MM.1S (cell line): ENCODE measurements at regions not wholly inside any gene's neighbourhood (a gene's known extent, or its start where the extent isn't known, plus 50 kb on each side); places are given as distances from the start of the nearest gene placed in this dataset.

ENCODE experiments used
- DNase-seq: peaks from one replicate; pipeline ENCODE4 v3.0.0-alpha.2; 2015
- H2AFZ ChIP-seq: fragments of 300-600 bp; sonication (generic); 2 replicates; pipeline ENCODE4 v1.6.0; 2016; ENCODE audit warnings: antibody characterized with exemption, low read length
- H3F3A ChIP-seq: fragments of 300-600 bp; sonication (generic); 2 replicates; pipeline ENCODE4 v1.6.1; 2016; ENCODE audit warnings: mild to moderate bottlenecking, antibody characterized with exemption, low read length, moderate library complexity, mixed read lengths; ENCODE audit not compliant: insufficient read depth
- H3K27ac ChIP-seq: fragments of 300-600 bp; sonication (generic); 2 replicates; pipeline ENCODE4 v1.5.1; 2016; ENCODE audit warnings: mild to moderate bottlenecking, low read length
- H3K27me3 ChIP-seq: fragments of 300-600 bp; sonication (generic); replicated peaks from 2 replicates; pipeline ENCODE4 v1.6.0; 2016; ENCODE audit warnings: low read length; ENCODE audit not compliant: insufficient read depth
- H3K36me3 ChIP-seq: fragments of 300-600 bp; sonication (generic); replicated peaks from 2 replicates; pipeline ENCODE4 v1.6.1; 2016; ENCODE audit warnings: mild to moderate bottlenecking, low read length, mixed read lengths; ENCODE audit not compliant: insufficient read depth
- H3K4me1 ChIP-seq: fragments of 300-600 bp; sonication (generic); 2 replicates; pipeline ENCODE4 v1.6.1; 2016; ENCODE audit warnings: low read length, mixed read lengths
- H3K4me2 ChIP-seq: fragments of 300-600 bp; sonication (generic); 2 replicates; pipeline ENCODE4 v1.6.0; 2016; ENCODE audit warnings: low read depth, low read length
- H3K4me3 ChIP-seq: fragments of 300-600 bp; sonication (generic); 2 replicates; pipeline ENCODE4 v1.5.1; 2016; ENCODE audit warnings: low read length, mixed read lengths
- H3K79me2 ChIP-seq: fragments of 300-600 bp; sonication (generic); 2 replicates; pipeline ENCODE4 v1.6.1; 2016; ENCODE audit warnings: mixed run types, low read length, mixed read lengths
- H3K9ac ChIP-seq: fragments of 300-600 bp; sonication (generic); 2 replicates; pipeline ENCODE4 v1.6.1; 2016; ENCODE audit warnings: low read length, mixed read lengths
- H3K9me2 ChIP-seq: fragments of 300-600 bp; sonication (generic); replicated peaks from 2 replicates; pipeline ENCODE4 v1.6.1; 2016; ENCODE audit warnings: mild to moderate bottlenecking, low read length, mixed read lengths; ENCODE audit not compliant: insufficient read depth
- H3K9me3 ChIP-seq: fragments of 300-600 bp; sonication (generic); replicated peaks from 2 replicates; pipeline ENCODE4 v1.6.1; 2016; ENCODE audit warnings: mild to moderate bottlenecking, low read length, mixed read lengths; ENCODE audit not compliant: insufficient read depth
- H4K20me1 ChIP-seq: fragments of 300-600 bp; sonication (generic); 2 replicates; pipeline ENCODE4 v1.6.1; 2016; ENCODE audit warnings: mild to moderate bottlenecking, low read length, moderate library complexity, mixed read lengths; ENCODE audit not compliant: insufficient read depth
- CTCF ChIP-seq: fragments of 300-600 bp; sonication (generic); IDR thresholded peaks from 2 replicates; pipeline ENCODE4 v1.5.1; 2016; ENCODE audit warnings: antibody characterized with exemption, low read length, mixed read lengths
- EZH2 ChIP-seq: fragments of 300-600 bp; sonication (generic); optimal IDR thresholded peaks from 2 replicates; pipeline ENCODE3; 2017; ENCODE audit warnings: low read depth, mild to moderate bottlenecking, antibody characterized with exemption, low read length, mixed read lengths
- EZH2phosphoT487 ChIP-seq: fragments of 300-600 bp; sonication (generic); IDR thresholded peaks from 2 replicates; pipeline ENCODE4 v1.6.1; 2018; ENCODE audit warnings: antibody characterized with exemption, low read length

DNA sequence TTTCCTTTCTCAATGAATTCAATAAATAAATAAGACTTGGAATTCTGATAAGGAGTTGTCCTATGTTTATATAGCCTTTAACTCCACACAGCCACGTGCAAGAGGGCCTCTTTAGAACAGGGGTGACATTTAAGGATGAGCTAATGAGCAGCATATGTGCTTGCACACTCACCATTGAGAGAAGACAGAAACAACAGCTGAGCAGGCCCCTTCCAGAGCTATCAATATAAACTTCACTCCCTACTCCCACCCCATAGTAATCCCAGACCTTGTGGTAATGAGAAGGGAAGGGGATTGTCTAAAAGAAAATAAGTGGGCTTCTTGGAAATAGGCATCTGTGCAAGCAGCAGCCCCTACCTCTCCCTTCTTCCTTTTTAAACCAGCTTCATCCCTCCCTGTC is 176.0 kb downstream of the SEC16B start:
- Histone ChIP-seq H3F3A (peaks cover 9% of the 10 kb centered on the region), H3K4me1 (peaks cover 32% of the 10 kb centered on the region), H3K4me3 (no peak overlapping the region), H3K36me3 (no peaks in the 10 kb centered on the region), H3K27me3 (no peaks in the 10 kb centered on the region), H3K9me3 (no peaks in the 10 kb centered on the region), H3K9me2 (no peaks in the 10 kb centered on the region), H3K27ac (no peak overlapping the region), H3K9ac (no peak overlapping the region), H2AFZ (no peak overlapping the region), H3K79me2 (no peaks in the 10 kb centered on the region), H4K20me1 (no peaks in the 10 kb centered on the region), H3K4me2 (no peak overlapping the region)
- no peak for DNase-seq
- TF ChIP-seq EZH2phosphoT487, result no peak
- no peak for TF ChIP-seq EZH2
- TF ChIP-seq CTCF, result no peak

- no peaks in the 10 kb centered on the region for H3K36me3 ChIP-seq
- no peaks in the 10 kb centered on the region for H3F3A ChIP-seq
- peaks cover 8% of the 10 kb centered on the region for H3K4me1 ChIP-seq
- no peak for TF ChIP-seq CTCF
- no peak for TF ChIP-seq EZH2phosphoT487
- H2AFZ ChIP-seq, result no peak overlapping the region
- no peak overlapping the region for H3K4me3 ChIP-seq
- H3K79me2 ChIP-seq, result no peaks in the 10 kb centered on the region
- peak; percentile 15 for DNase-seq
- H3K4me2 ChIP-seq, result no peak overlapping the region
- H3K9me3 ChIP-seq, result no peaks in the 10 kb centered on the region
- no peaks in the 10 kb centered on the region for H3K9me2 ChIP-seq
- no peak overlapping the region for H3K9ac ChIP-seq
- H4K20me1 ChIP-seq, result no peaks in the 10 kb centered on the region
- H3K27ac ChIP-seq, result no peak overlapping the region
- no peaks in the 10 kb centered on the region for H3K27me3 ChIP-seq
Measured at GRCh38 chr1:177790566-177790965, 179.3 kb downstream of the SEC16B start.

DNA sequence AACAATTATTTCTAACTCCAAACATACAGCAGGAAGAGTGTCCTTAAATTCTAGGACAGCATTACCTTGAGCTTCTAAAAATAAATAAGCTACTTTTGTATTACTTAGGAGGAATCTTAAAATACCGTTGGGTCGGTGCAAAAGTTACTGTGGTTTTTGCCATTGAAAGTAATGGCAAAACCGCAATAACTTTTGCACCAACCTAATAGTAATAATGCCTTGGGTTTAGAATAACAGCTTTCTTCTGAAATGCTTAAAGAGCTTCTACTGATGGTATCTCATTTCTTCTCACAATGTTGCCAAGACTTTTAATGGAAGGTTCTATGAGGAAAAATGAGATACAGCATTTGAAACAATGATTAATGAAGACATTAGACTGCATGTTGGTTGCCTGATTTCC is 179.9 kb downstream of the SEC16B start:
- H3K4me1 ChIP-seq, result peaks cover 8% of the 10 kb centered on the region
- H3K9me2 ChIP-seq, result no peaks in the 10 kb centered on the region
- DNase-seq, result no peak
- no peak for TF ChIP-seq EZH2
- no peak for TF ChIP-seq CTCF
- TF ChIP-seq EZH2phosphoT487, result no peak
- H3K4me2 ChIP-seq, result no peak overlapping the region
- no peak overlapping the region for H2AFZ ChIP-seq
- H3K27ac ChIP-seq, result no peak overlapping the region
- no peaks in the 10 kb centered on the region for H3F3A ChIP-seq
- no peaks in the 10 kb centered on the region for H4K20me1 ChIP-seq
- H3K36me3 ChIP-seq, result no peaks in the 10 kb centered on the region
- no peaks in the 10 kb centered on the region for H3K79me2 ChIP-seq
- H3K27me3 ChIP-seq, result no peaks in the 10 kb centered on the region
- H3K4me3 ChIP-seq, result no peak overlapping the region
- no peaks in the 10 kb centered on the region for H3K9me3 ChIP-seq
- H3K9ac ChIP-seq, result no peak overlapping the region
